ENCODE measurements at regions not wholly inside any gene's neighbourhood (a gene's known extent, or its start where the extent isn't known, plus 50 kb on each side); places are given as distances from the start of the nearest gene placed in this dataset.

GRCh38 chr6:4320860-4321259 lies 185.5 kb upstream of the ECI2 start:
- H3K27me3 ChIP-seq (ENCODE audit: control insufficient read depth, insufficient read depth, low read length): no peaks in the 10 kb centered on the region
- no peaks in the 10 kb centered on the region for H3K9me3 Mint-ChIP-seq
- H3K4me3 ChIP-seq (ENCODE audit: low read length): no peak overlapping the region
- intact Hi-C loops (cut with micrococcal nuclease): no loop called here
- H3K9me3 ChIP-seq (ENCODE audit: control insufficient read depth, insufficient read depth, low read length): no peaks in the 10 kb centered on the region
- 100% methylated on average over 1 of the region's 1 CpG for WGBS (ENCODE audit: insufficient coverage)
- H3K36me3 ChIP-seq (ENCODE audit: control insufficient read depth, insufficient read depth, low read length): no peaks in the 10 kb centered on the region
- H3K36me3 Mint-ChIP-seq: no peaks in the 10 kb centered on the region
- ATAC-seq (no peak), DNase-seq (no peak)
- no peak overlapping the region for H3K27ac Mint-ChIP-seq
- peaks cover 0 to 10% of the 10 kb centered on the region in 2 donors for H3K4me1 Mint-ChIP-seq
- peaks cover 6% of the 10 kb centered on the region for H3K4me1 ChIP-seq (ENCODE audit: control insufficient read depth, insufficient read depth, low read length)
- no peak overlapping the region for H3K27ac ChIP-seq (ENCODE audit: low read length)
- TF ChIP-seq, protein P1, sequence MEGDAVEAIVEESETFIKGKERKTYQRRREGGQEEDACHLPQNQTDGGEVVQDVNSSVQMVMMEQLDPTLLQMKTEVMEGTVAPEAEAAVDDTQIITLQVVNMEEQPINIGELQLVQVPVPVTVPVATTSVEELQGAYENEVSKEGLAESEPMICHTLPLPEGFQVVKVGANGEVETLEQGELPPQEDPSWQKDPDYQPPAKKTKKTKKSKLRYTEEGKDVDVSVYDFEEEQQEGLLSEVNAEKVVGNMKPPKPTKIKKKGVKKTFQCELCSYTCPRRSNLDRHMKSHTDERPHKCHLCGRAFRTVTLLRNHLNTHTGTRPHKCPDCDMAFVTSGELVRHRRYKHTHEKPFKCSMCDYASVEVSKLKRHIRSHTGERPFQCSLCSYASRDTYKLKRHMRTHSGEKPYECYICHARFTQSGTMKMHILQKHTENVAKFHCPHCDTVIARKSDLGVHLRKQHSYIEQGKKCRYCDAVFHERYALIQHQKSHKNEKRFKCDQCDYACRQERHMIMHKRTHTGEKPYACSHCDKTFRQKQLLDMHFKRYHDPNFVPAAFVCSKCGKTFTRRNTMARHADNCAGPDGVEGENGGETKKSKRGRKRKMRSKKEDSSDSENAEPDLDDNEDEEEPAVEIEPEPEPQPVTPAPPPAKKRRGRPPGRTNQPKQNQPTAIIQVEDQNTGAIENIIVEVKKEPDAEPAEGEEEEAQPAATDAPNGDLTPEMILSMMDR (IDR thresholded peaks at IDR 0.05): no peak
- H3K4me3 Mint-ChIP-seq: no peak overlapping the region
- peaks cover 11 to 45% of the 10 kb centered on the region in 2 donors for H3K27me3 Mint-ChIP-seq (ENCODE audit: low read depth in 2 of 2)

DNA sequence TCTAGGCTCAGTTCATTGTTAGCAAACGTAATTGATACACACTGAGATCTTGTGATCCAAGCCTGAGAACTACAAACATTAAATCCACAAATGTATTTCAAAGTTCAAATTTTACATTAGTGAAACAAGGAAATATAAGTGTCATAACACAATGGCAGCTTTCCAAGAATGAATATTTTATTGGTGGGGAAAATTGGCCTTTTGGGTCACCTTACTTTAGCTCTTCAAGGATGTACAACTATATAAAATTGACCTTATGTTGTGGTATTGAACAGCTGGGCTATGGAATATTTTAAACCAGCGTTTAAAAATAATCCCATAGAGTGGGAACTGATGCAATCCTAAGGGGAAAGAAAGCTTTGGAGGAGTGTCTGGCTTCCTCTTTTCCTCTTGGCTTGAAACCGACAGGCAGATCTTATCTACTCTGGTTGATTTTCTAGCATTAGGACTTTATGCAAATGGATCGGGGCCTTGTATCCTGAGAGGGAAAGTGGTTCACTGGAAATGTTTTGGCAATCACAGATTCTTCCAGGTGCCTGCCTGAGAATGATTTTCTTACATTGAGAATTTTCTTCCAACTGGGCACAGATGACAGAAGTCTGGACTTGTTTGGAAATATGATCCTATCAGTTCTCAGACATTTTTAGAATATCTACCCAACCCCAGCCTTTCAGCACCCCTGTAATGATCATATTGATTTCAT lies 184.8 kb upstream of the ECI2 start:
- H3K4me3 ChIP-seq (ENCODE audit: low read length): no peak overlapping the region
- Mint-ChIP-seq H3K27me3 (ENCODE audit: low read depth in 2 of 2) (peaks cover 15 to 45% of the 10 kb centered on the region in 2 donors), H3K4me3 (no peak overlapping the region), H3K9me3 (no peaks in the 10 kb centered on the region), H3K36me3 (no peaks in the 10 kb centered on the region), H3K4me1 (peaks cover 0 to 10% of the 10 kb centered on the region in 2 donors), H3K27ac (no peak overlapping the region)
- peaks cover 6% of the 10 kb centered on the region for H3K4me1 ChIP-seq (ENCODE audit: control insufficient read depth, insufficient read depth, low read length)
- no peaks in the 10 kb centered on the region for H3K9me3 ChIP-seq (ENCODE audit: control insufficient read depth, insufficient read depth, low read length)
- TF ChIP-seq, protein P1 (IDR thresholded peaks at IDR 0.05): no peak
- H3K27ac ChIP-seq (ENCODE audit: low read length): no peak overlapping the region
- 63% methylated on average over 4 of the region's 4 CpGs for WGBS (ENCODE audit: insufficient coverage)
- DNase-seq (no peak), ATAC-seq (no peak)
- H3K27me3 ChIP-seq (ENCODE audit: control insufficient read depth, insufficient read depth, low read length): no peaks in the 10 kb centered on the region
- intact Hi-C loops (cut with micrococcal nuclease): no loop called here
- no peaks in the 10 kb centered on the region for H3K36me3 ChIP-seq (ENCODE audit: control insufficient read depth, insufficient read depth, low read length)

- TF ChIP-seq, protein P1 (IDR thresholded peaks at IDR 0.05): no peak
- peaks cover 0 to 10% of the 10 kb centered on the region in 2 donors for H3K4me1 Mint-ChIP-seq
- Histone ChIP-seq H3K4me3 (ENCODE audit: low read length) (no peak overlapping the region), H3K9me3 (ENCODE audit: control insufficient read depth, insufficient read depth, low read length) (no peaks in the 10 kb centered on the region), H3K27me3 (ENCODE audit: control insufficient read depth, insufficient read depth, low read length) (no peaks in the 10 kb centered on the region), H3K36me3 (ENCODE audit: control insufficient read depth, insufficient read depth, low read length) (no peaks in the 10 kb centered on the region), H3K27ac (ENCODE audit: low read length) (no peak overlapping the region), H3K4me1 (ENCODE audit: control insufficient read depth, insufficient read depth, low read length) (peaks cover 6% of the 10 kb centered on the region)
- no peaks in the 10 kb centered on the region for H3K9me3 Mint-ChIP-seq
- WGBS (ENCODE audit: insufficient coverage): 76% methylated on average over 2 of the region's 2 CpGs
- H3K27me3 Mint-ChIP-seq (ENCODE audit: low read depth in 2 of 2): peaks cover 12 to 42% of the 10 kb centered on the region in 2 donors
- intact Hi-C loops (cut with micrococcal nuclease): no loop called here
- H3K27ac Mint-ChIP-seq: no peak overlapping the region
- ATAC-seq: no peak
- no peak overlapping the region for H3K4me3 Mint-ChIP-seq
- DNase-seq: no peak
- H3K36me3 Mint-ChIP-seq: no peaks in the 10 kb centered on the region
Measured at GRCh38 chr6:4318321-4318720, 182.9 kb upstream of the ECI2 start.
